Adipocyte (in vitro differentiated cells): ENCODE measurements at regions not wholly inside any gene's neighbourhood (a gene's known extent, or its start where the extent isn't known, plus 50 kb on each side); places are given as distances from the start of the nearest gene placed in this dataset.

ENCODE experiments used
- DNase-seq: peaks from one replicate; pipeline ENCODE4 v3.0.0-alpha.2; 2015; ENCODE audit warnings: low read depth
- H3K27me3 ChIP-seq: replicated peaks from 2 replicates; pipeline ENCODE4 v1.7.0; 2013; ENCODE audit warnings: mild to moderate bottlenecking, low read length, moderate library complexity; ENCODE audit not compliant: control insufficient read depth, insufficient read depth
- H3K36me3 ChIP-seq: 2 replicates; pipeline ENCODE4 v1.7.0; 2013; ENCODE audit warnings: low read length, mild to moderate bottlenecking, moderate library complexity; ENCODE audit not compliant: control insufficient read depth, insufficient read depth, severe bottlenecking
- H3K4me1 ChIP-seq: 2 replicates; pipeline ENCODE4 v1.7.0; 2013; ENCODE audit warnings: mild to moderate bottlenecking, low read length, moderate library complexity; ENCODE audit not compliant: control insufficient read depth, insufficient read depth
- H3K4me3 ChIP-seq: 2 replicates; pipeline ENCODE4 v1.7.0; 2013; ENCODE audit warnings: mild to moderate bottlenecking, low read length, moderate library complexity
- H3K9ac ChIP-seq: 2 replicates; pipeline ENCODE4 v1.7.0; 2013; ENCODE audit warnings: mild to moderate bottlenecking, low read length, moderate library complexity
- H3K9me3 ChIP-seq: 2 replicates; pipeline ENCODE4 v1.7.0; 2013; ENCODE audit warnings: mild to moderate bottlenecking, low read length, moderate library complexity; ENCODE audit not compliant: control insufficient read depth

GRCh38 chr6:111979633-111980032 lies 74.3 kb upstream of the CCN6 start:
- no peaks in the 10 kb centered on the region for H3K9me3 ChIP-seq
- H3K36me3 ChIP-seq: no peaks in the 10 kb centered on the region
- no peak overlapping the region for H3K4me3 ChIP-seq
- peaks cover 21% of the 10 kb centered on the region for H3K4me1 ChIP-seq
- no peak overlapping the region for H3K9ac ChIP-seq
- no peak for DNase-seq
- H3K27me3 ChIP-seq: no peaks in the 10 kb centered on the region

GRCh38 chr6:111980143-111980542 lies 73.8 kb upstream of the CCN6 start:
- Histone ChIP-seq H3K4me3 (peak overlapping the region; percentile 19), H3K4me1 (peaks cover 21% of the 10 kb centered on the region)
- DNase-seq: no peak

GRCh38 chr6:111980971-111981840 lies 72.7 kb upstream of the CCN6 start:
- Histone ChIP-seq H3K27me3 (no peaks in the 10 kb centered on the region), H3K9me3 (no peaks in the 10 kb centered on the region)
- DNase-seq: no peak

More at GRCh38 chr6:111980143-111980542, 73.8 kb upstream of the CCN6 start:
- no peaks in the 10 kb centered on the region for H3K36me3 ChIP-seq
- H3K9me3 ChIP-seq: no peaks in the 10 kb centered on the region
- no peaks in the 10 kb centered on the region for H3K27me3 ChIP-seq
- peak overlapping the region; percentile 50 for H3K9ac ChIP-seq

GRCh38 chr6:111982681-111983080 lies 71.2 kb upstream of the CCN6 start:
- H3K9ac ChIP-seq: no peak overlapping the region
- H3K9me3 ChIP-seq: no peaks in the 10 kb centered on the region
- no peak for DNase-seq
- H3K27me3 ChIP-seq: no peaks in the 10 kb centered on the region
- H3K4me1 ChIP-seq: peaks cover 35% of the 10 kb centered on the region
- H3K4me3 ChIP-seq: no peak overlapping the region
- H3K36me3 ChIP-seq: no peaks in the 10 kb centered on the region

More at GRCh38 chr6:111980971-111981840, 72.7 kb upstream of the CCN6 start:
- Histone ChIP-seq H3K4me3 (peak overlapping the region; percentile 14), H3K9ac (peak overlapping the region; percentile 50), H3K36me3 (no peaks in the 10 kb centered on the region), H3K4me1 (peaks cover 28% of the 10 kb centered on the region)

DNA sequence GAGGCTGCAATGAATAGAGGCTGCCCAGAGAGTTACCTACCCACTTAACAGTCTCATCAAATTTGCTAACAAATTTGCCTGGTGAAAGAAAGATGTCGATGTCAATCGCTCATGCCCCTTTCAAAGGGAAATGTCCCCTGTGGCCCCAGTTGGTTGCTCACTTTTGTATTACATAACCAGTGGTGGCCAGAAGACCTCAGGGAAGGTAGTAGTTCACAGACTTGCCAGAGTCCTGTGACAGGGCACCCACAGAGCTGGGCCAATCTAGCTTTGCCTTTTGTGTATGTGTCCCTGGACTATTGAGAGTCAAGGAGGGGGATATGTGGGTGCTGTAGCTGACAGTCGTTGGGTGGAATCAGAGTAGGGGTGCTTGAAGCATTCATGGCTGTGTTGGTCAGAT lies 70.7 kb upstream of the CCN6 start:
- no peak for DNase-seq
- H3K4me1 ChIP-seq: peaks cover 37% of the 10 kb centered on the region
- H3K27me3 ChIP-seq: no peaks in the 10 kb centered on the region
- H3K36me3 ChIP-seq: no peaks in the 10 kb centered on the region
- no peak overlapping the region for H3K4me3 ChIP-seq
- H3K9ac ChIP-seq: no peak overlapping the region
- no peaks in the 10 kb centered on the region for H3K9me3 ChIP-seq

GRCh38 chr6:111984081-111984480 lies 69.8 kb upstream of the CCN6 start:
- H3K9ac ChIP-seq: no peak overlapping the region
- peaks cover 40% of the 10 kb centered on the region for H3K4me1 ChIP-seq

GRCh38 chr6:111984516-111985201 lies 69.2 kb upstream of the CCN6 start:
- Histone ChIP-seq H3K27me3 (no peaks in the 10 kb centered on the region), H3K9ac (no peak overlapping the region), H3K4me1 (peaks cover 46% of the 10 kb centered on the region), H3K9me3 (no peaks in the 10 kb centered on the region), H3K36me3 (no peaks in the 10 kb centered on the region), H3K4me3 (no peak overlapping the region)
- DNase-seq: no peak

More at GRCh38 chr6:111984081-111984480, 69.8 kb upstream of the CCN6 start:
- Histone ChIP-seq H3K4me3 (no peak overlapping the region), H3K27me3 (no peaks in the 10 kb centered on the region), H3K36me3 (no peaks in the 10 kb centered on the region), H3K9me3 (no peaks in the 10 kb centered on the region)
- no peak for DNase-seq

DNA sequence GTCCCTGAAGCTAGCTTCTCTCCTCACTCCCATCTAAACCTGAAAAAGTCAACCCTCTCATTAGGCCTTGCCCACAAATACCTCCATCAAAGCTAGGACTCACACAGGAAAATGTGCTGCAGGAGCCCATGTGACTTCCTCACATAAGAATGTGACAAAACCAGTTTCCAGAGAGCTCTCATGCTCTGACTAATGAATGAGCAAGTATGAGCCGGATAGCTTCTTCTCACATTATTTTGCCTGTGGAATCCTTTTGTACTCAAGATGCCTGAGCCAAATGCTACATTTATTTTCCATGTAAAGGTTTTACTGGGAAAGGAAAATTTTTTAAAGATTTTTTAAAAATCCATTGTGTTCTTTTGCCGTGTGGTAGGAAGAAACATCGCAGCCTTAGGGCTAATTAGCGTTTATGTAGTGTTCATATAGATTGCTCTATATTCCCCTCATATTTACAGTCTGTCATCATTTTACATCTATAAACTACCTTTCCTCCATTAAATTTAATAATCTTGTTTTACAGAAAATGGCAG lies 68.6 kb upstream of the CCN6 start:
- Histone ChIP-seq H3K9me3 (no peaks in the 10 kb centered on the region), H3K4me3 (no peak overlapping the region), H3K4me1 (peaks cover 45% of the 10 kb centered on the region), H3K27me3 (no peaks in the 10 kb centered on the region), H3K9ac (peak overlapping the region; percentile 30), H3K36me3 (no peaks in the 10 kb centered on the region)
- DNase-seq: peak; percentile 63

GRCh38 chr6:111986651-111987050 lies 67.3 kb upstream of the CCN6 start:
- Histone ChIP-seq H3K9ac (no peak overlapping the region), H3K36me3 (no peaks in the 10 kb centered on the region), H3K4me3 (no peak overlapping the region), H3K4me1 (peaks cover 31% of the 10 kb centered on the region), H3K27me3 (no peaks in the 10 kb centered on the region), H3K9me3 (no peaks in the 10 kb centered on the region)
- DNase-seq: no peak

DNA sequence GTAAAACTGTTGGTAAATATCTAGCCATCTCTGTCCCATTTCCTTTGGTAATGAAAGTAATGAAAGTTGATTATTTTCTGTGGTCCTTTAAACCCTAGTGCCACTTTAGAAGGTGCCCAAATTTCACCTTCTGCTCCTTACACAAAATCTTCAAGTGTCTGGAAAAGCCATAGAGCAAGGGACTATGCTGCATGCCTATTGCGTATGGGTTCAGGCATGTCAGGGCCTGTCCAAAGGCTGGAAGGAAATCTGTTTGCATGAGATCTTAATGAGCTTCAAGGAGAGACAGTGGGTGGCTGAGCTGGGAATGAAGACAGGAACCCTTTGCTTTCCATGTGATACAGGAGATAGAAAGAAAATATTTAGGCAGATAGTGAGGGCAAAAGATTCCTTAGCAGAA lies 66.6 kb upstream of the CCN6 start:
- Histone ChIP-seq H3K9ac (peak overlapping the region; percentile 12), H3K4me3 (no peak overlapping the region), H3K9me3 (no peaks in the 10 kb centered on the region), H3K36me3 (no peaks in the 10 kb centered on the region), H3K4me1 (peaks cover 29% of the 10 kb centered on the region), H3K27me3 (no peaks in the 10 kb centered on the region)
- peak; percentile 21 for DNase-seq

DNA sequence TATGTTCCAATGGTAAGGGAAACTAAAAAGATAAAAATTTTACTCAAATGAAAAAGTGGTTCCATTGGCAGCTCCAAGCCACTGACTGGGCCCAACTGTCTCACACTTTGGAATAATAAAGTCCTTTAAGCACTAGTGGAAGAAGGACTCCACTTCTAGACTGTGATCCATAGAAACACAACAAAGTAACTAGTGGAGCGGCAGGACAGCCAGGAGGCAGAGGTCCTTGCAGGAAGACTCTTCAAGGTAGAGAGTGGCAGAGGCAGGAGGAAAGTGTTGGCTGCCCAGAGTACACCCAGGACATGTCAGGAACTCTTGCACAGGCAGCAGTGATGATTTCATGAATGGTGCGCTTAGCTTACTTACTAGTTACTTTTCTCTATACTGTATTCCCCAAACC lies 65.0 kb upstream of the CCN6 start:
- H3K4me3 ChIP-seq: no peak overlapping the region
- no peaks in the 10 kb centered on the region for H3K27me3 ChIP-seq
- no peaks in the 10 kb centered on the region for H3K36me3 ChIP-seq
- peaks cover 29% of the 10 kb centered on the region for H3K4me1 ChIP-seq
- DNase-seq: no peak
- H3K9ac ChIP-seq: no peak overlapping the region
- H3K9me3 ChIP-seq: no peaks in the 10 kb centered on the region
